ENCODE measurements at regions not wholly inside any gene's neighbourhood (a gene's known extent, or its start where the extent isn't known, plus 50 kb on each side); places are given as distances from the start of the nearest gene placed in this dataset.

DNA sequence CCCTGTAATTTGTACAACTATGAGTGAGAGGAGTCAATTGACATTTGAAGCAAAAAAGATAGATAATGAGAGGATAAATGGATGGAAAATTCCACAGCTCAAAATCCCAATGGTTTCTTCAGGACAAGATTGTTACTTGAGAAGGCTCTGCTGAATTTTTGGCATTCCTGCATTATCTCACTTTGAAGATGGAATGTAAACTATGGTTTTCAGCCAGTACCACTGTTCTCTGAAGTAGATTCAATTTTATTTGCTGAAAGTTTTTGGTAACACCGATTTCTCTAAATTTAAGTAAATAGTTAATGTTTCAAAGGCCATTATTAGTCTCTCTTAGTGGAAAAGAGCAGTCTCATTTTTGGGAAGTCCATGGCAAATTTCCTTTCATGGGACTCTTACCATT, 121.9 kb upstream of the SLC38A2 start:
- in situ Hi-C loops (cut with MboI; ENCODE audit: low pct_unique_long_range_greater_than_20kb, low sequenced_read_pairs, unreplicated experiment) = no loop called here
- DNase-seq (ENCODE audit: low spot score) = no peak
- TF ChIP-seq, protein P1, sequence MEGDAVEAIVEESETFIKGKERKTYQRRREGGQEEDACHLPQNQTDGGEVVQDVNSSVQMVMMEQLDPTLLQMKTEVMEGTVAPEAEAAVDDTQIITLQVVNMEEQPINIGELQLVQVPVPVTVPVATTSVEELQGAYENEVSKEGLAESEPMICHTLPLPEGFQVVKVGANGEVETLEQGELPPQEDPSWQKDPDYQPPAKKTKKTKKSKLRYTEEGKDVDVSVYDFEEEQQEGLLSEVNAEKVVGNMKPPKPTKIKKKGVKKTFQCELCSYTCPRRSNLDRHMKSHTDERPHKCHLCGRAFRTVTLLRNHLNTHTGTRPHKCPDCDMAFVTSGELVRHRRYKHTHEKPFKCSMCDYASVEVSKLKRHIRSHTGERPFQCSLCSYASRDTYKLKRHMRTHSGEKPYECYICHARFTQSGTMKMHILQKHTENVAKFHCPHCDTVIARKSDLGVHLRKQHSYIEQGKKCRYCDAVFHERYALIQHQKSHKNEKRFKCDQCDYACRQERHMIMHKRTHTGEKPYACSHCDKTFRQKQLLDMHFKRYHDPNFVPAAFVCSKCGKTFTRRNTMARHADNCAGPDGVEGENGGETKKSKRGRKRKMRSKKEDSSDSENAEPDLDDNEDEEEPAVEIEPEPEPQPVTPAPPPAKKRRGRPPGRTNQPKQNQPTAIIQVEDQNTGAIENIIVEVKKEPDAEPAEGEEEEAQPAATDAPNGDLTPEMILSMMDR (IDR thresholded peaks at IDR 0.05; ENCODE audit: extremely low read depth, insufficient read depth, missing control alignments) = no peak

DNA sequence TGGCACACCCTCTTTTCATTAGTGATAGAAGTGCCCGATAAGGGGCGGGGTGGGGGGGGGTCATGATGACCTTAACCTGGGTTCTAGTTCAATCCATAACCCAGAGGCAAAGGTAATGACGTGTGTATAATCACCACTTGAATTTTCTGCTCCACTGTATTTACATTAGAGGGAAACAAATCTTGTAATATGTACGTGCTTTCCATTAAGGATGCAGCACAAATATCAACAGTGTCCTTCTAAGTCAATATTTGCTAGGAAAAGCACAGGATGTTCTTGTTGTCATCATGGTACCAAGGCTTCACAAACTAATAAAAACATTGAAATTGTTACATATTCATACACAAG, 121.2 kb upstream of the SLC38A2 start:
- DNase-seq (ENCODE audit: low spot score) = no peak
- TF ChIP-seq, protein P1 (IDR thresholded peaks at IDR 0.05; ENCODE audit: extremely low read depth, insufficient read depth, missing control alignments) = no peak
- in situ Hi-C loops (cut with MboI; ENCODE audit: low pct_unique_long_range_greater_than_20kb, low sequenced_read_pairs, unreplicated experiment) = no loop called here

DNA sequence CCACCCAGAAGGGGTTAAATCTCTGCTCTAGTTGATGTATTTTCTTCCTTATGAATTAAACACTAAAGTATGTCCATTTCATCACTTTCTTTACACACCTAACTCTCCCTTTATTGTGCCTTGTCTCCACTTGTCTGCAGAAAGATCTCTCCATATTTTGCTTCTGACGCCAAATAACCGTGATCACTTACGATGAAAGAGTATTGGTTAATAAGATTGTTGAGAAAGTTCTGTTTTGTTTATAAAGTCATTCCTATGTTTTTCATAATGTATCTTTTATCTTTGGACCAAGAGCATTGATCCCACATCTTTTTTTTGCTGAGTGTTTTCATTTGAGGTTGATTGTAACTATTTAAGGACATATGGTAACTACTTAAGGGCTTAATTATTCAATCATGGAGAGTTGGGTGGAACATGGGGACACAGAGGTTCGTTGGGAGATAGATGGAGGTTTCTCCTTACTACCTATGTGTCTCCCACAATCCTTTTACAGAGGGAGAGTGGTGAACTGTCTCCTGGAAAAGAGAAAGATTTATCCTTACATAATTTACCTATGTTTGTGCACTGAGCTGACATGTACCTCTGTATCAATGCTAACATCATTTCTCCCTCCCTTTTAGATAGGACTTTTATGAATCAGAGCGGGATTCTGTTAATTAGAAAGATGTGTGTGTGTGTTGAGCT, 120.7 kb upstream of the SLC38A2 start:
- TF ChIP-seq, protein P1 (IDR thresholded peaks at IDR 0.05; ENCODE audit: extremely low read depth, insufficient read depth, missing control alignments) = no peak
- in situ Hi-C loops (cut with MboI; ENCODE audit: low pct_unique_long_range_greater_than_20kb, low sequenced_read_pairs, unreplicated experiment) = no loop called here
- no peak for DNase-seq (ENCODE audit: low spot score)

DNA sequence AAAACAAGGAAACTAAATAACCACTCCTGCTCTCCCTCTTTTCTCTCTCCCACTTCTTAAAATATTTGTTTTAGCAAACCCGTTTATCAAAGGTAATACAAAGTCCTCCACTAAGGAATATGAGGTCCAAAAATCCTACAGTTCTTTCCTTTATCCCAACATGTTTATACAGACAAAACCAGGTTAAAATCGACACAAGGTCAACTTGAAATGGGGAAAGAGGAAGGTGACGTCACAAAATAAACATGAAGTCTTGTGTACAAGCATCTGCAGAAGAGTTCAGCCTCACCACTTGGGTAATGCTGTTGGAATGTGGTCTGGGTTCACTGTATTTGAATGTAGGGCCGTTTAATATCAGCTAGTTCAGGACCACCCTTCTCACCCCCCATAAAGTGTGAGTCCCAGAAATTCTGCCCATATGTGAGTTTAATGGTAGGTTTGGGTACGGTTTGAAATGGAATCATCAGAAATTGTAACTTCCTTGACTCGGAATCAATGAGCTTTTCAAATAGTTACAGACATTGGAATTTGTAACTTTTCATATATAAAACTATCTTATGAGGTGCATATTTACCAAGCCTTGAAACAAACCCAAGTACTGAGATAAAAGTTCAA, 120.0 kb upstream of the SLC38A2 start:
- in situ Hi-C loops (cut with MboI; ENCODE audit: low pct_unique_long_range_greater_than_20kb, low sequenced_read_pairs, unreplicated experiment) = no loop called here
- TF ChIP-seq, protein P1 (IDR thresholded peaks at IDR 0.05; ENCODE audit: extremely low read depth, insufficient read depth, missing control alignments) = no peak
- no peak for DNase-seq (ENCODE audit: low spot score)

DNA sequence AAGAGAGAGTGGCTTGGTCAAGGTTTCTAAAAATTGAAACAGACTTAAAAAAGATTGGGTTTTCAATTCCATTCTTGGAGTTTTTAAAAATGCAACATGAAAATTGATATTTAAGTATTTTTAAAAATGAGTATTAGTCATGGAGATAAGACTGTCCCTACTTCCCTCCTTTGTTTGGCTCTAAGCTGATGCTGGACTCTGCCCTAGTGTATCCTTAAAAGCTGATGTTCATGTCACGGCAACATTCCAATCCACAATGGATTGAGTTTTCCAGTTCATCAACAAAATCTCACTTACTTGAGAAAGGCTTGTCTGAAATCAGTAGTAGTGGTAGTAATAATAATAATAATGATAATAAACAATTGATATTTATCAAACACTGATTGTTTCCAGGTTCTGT, 119.0 kb upstream of the SLC38A2 start:
- TF ChIP-seq, protein P1 (IDR thresholded peaks at IDR 0.05; ENCODE audit: extremely low read depth, insufficient read depth, missing control alignments) = no peak
- in situ Hi-C loops (cut with MboI; ENCODE audit: low pct_unique_long_range_greater_than_20kb, low sequenced_read_pairs, unreplicated experiment) = no loop called here
- no peak for DNase-seq (ENCODE audit: low spot score)

DNA sequence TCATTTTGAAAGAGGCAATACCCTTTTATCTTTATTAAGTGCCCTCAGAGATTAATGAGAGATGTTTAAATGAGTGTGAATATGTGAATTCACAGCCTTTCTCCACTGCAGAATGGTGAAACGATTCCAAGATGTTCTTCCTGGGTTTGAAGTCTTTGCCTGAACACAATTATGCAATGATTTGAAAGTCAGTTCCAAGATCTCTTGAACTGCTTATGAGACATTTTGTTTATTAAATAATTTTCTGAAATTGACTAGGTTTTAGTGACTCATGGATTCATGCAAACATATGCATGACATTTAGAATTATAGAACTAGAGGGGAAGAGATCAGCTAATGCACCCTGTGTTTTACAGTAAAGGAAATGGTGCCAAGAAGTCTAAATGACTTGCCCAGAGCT, 118.1 kb upstream of the SLC38A2 start:
- DNase-seq (ENCODE audit: low spot score) = no peak
- TF ChIP-seq, protein P1 (IDR thresholded peaks at IDR 0.05; ENCODE audit: extremely low read depth, insufficient read depth, missing control alignments) = no peak
- in situ Hi-C loops (cut with MboI; ENCODE audit: low pct_unique_long_range_greater_than_20kb, low sequenced_read_pairs, unreplicated experiment) = no loop called here

All from GM13977 (cell line).